ENCODE measurements at regions not wholly inside any gene's neighbourhood (a gene's known extent, or its start where the extent isn't known, plus 50 kb on each side); places are given as distances from the start of the nearest gene placed in this dataset.

GRCh38 chr14:25945746-25946145 is 652.1 kb downstream of the NOVA1 start:
- no peak for DNase-seq

GRCh38 chr14:25944020-25944419 is 653.8 kb downstream of the NOVA1 start:
- DNase-seq: no peak

GRCh38 chr14:25943329-25943728 is 654.5 kb downstream of the NOVA1 start:
- DNase-seq: no peak

GRCh38 chr14:25942090-25942489 is 655.7 kb downstream of the NOVA1 start:
- DNase-seq: no peak

- DNase-seq: no peak
Measured at GRCh38 chr14:25933731-25934130, 664.1 kb downstream of the NOVA1 start.

GRCh38 chr14:25929881-25930615 is 667.8 kb downstream of the NOVA1 start:
- no peak for DNase-seq

- DNase-seq: no peak
Measured at GRCh38 chr14:25911831-25912230, 686.0 kb downstream of the NOVA1 start.

GRCh38 chr14:25909045-25909747 is 688.6 kb downstream of the NOVA1 start:
- no peak for DNase-seq

- DNase-seq: no peak
Measured at GRCh38 chr14:25908277-25909044, 689.4 kb downstream of the NOVA1 start.

- no peak for DNase-seq
Measured at GRCh38 chr14:25904446-25904845, 693.4 kb downstream of the NOVA1 start.

- no peak for DNase-seq
Measured at GRCh38 chr14:25899197-25899596, 698.6 kb downstream of the NOVA1 start.

- DNase-seq: no peak
Measured at GRCh38 chr14:25896777-25897176, 701.1 kb downstream of the NOVA1 start.

GRCh38 chr14:25895740-25896139 is 702.1 kb downstream of the NOVA1 start:
- DNase-seq: no peak

- no peak for DNase-seq
Measured at GRCh38 chr14:25887251-25887878, 710.5 kb downstream of the NOVA1 start.

GRCh38 chr14:25884657-25885056 is 713.2 kb downstream of the NOVA1 start:
- DNase-seq: no peak

GRCh38 chr14:25882899-25883298 is 714.9 kb downstream of the NOVA1 start:
- DNase-seq: no peak

GRCh38 chr14:25875475-25875874 is 722.4 kb downstream of the NOVA1 start:
- no peak for DNase-seq

GRCh38 chr14:25869854-25870253 is 728.0 kb downstream of the NOVA1 start:
- DNase-seq: no peak

- DNase-seq: no peak
Measured at GRCh38 chr14:25868521-25869314, 729.1 kb downstream of the NOVA1 start.

- no peak for DNase-seq
Measured at GRCh38 chr14:25861406-25861805, 736.4 kb downstream of the NOVA1 start.

GRCh38 chr14:25848601-25849000 is 749.2 kb downstream of the NOVA1 start:
- DNase-seq: no peak

- no peak for DNase-seq
Measured at GRCh38 chr14:25846246-25846645, 751.6 kb downstream of the NOVA1 start.

Data from stimulated activated CD4-positive, alpha-beta T cell treated with anti-CD3 and anti-CD28 coated beads, Interleukin-15, amount 100 ng/mL, for 24 hours (primary cell).